Mammary epithelial cell (primary cell): ENCODE measurements at regions not wholly inside any gene's neighbourhood (a gene's known extent, or its start where the extent isn't known, plus 50 kb on each side); places are given as distances from the start of the nearest gene placed in this dataset.

Source experiments
- CTCF ChIP-seq, 2 donors: IDR thresholded peaks in 1 of 2; conservative IDR thresholded peaks in 1 of 2; 2 replicates each; pipeline ENCODE4 v1.5.1; 2011 to 2012; ENCODE audit warnings: inconsistent platforms in 2 of 2, low read length in 2 of 2, mild to moderate bottlenecking in 2 of 2, control low read depth in 1 of 2, low read depth in 1 of 2; ENCODE audit not compliant: insufficient read depth in 1 of 2; ENCODE audit errors: extremely low read depth in 1 of 2
- EZH2 ChIP-seq: IDR thresholded peaks from 2 replicates; pipeline ENCODE4 v1.6.1; 2012; ENCODE audit warnings: low read length, inconsistent platforms, borderline replicate concordance

GRCh38 chr12:45646851-45647581 is 82.5 kb upstream of the ARID2 start:
- no peak for TF ChIP-seq CTCF (conservative IDR thresholded peaks at IDR 0.05 in 1 of 2, IDR thresholded peaks at IDR 0.05 in 1 of 2; ENCODE audit: extremely low read depth in 1 of 2, insufficient read depth in 1 of 2, low read depth in 1 of 2, low read length in 2 of 2)
- no peak for TF ChIP-seq EZH2
